ENCODE measurements at regions not wholly inside any gene's neighbourhood (a gene's known extent, or its start where the extent isn't known, plus 50 kb on each side); places are given as distances from the start of the nearest gene placed in this dataset.

GRCh38 chr3:177692304-177692975 is 495.2 kb upstream of the TBL1XR1 start (continued):
- TF ChIP-seq CHD7 (IDR thresholded peaks at IDR 0.05; ENCODE audit: insufficient replicate concordance, low read length) (no peak), CBX5 (IDR thresholded peaks at IDR 0.05; ENCODE audit: low read depth, low read length) (no peak), JUN (IDR thresholded peaks at IDR 0.05; ENCODE audit: low read depth, low read length) (no peak), CHD1 (IDR thresholded peaks at IDR 0.05; ENCODE audit: low read depth, low read length) (no peak), CHD2 (IDR thresholded peaks at IDR 0.05; ENCODE audit: low read length) (no peak)
